Stimulated activated CD8-positive, alpha-beta memory T cell treated with anti-CD3 and anti-CD28 coated beads, Interleukin-15, amount 100 ng/mL, for 1 hour (primary cell): ENCODE measurements at regions not wholly inside any gene's neighbourhood (a gene's known extent, or its start where the extent isn't known, plus 50 kb on each side); places are given as distances from the start of the nearest gene placed in this dataset.
"Not testable (repeated sequence)": the region's sequence is repeated elsewhere in the genome, so short reads cannot be mapped to it uniquely, and the experiment has no call there.

Experiments
- DNase-seq: peaks from one replicate; pipeline ENCODE4 v3.0.0-alpha.2; 2020; ENCODE audit warnings: low read depth

GRCh38 chr16:29130131-29130711 lies 145.4 kb downstream of the LAT start:
- DNase-seq: not testable (repeated sequence)

GRCh38 chr16:29129458-29130038 lies 144.7 kb downstream of the LAT start:
- not testable (repeated sequence) for DNase-seq

GRCh38 chr16:29128732-29129457 lies 144.0 kb downstream of the LAT start:
- not testable (repeated sequence) for DNase-seq

- not testable (repeated sequence) for DNase-seq
These were observed 143.1 kb downstream of the LAT start for GRCh38 chr16:29127806-29128420.

- no peak for DNase-seq
These were observed 141.8 kb downstream of the LAT start for GRCh38 chr16:29126616-29127015.

- no peak for DNase-seq
These were observed 141.2 kb downstream of the LAT start for GRCh38 chr16:29126057-29126494.

- no peak for DNase-seq
These were observed 140.0 kb downstream of the LAT start for GRCh38 chr16:29124828-29125227.

- not testable (repeated sequence) for DNase-seq
These were observed 139.3 kb downstream of the LAT start for GRCh38 chr16:29124162-29124561.

GRCh38 chr16:29120680-29121079 lies 135.8 kb downstream of the LAT start:
- DNase-seq: not testable (repeated sequence)

- not testable (repeated sequence) for DNase-seq
These were observed 133.6 kb downstream of the LAT start for GRCh38 chr16:29118301-29118957.

- no peak for DNase-seq
These were observed 132.8 kb downstream of the LAT start for GRCh38 chr16:29117631-29118030.

- DNase-seq: no peak
These were observed 132.1 kb downstream of the LAT start for GRCh38 chr16:29116980-29117379.

GRCh38 chr16:29116207-29116606 lies 131.4 kb downstream of the LAT start:
- DNase-seq: not testable (repeated sequence)

- not testable (repeated sequence) for DNase-seq
These were observed 130.9 kb downstream of the LAT start for GRCh38 chr16:29115802-29116141.

- not testable (repeated sequence) for DNase-seq
These were observed 130.3 kb downstream of the LAT start for GRCh38 chr16:29114989-29115801.

GRCh38 chr16:29114574-29114973 lies 129.7 kb downstream of the LAT start:
- no peak for DNase-seq

- not testable (repeated sequence) for DNase-seq
These were observed 128.6 kb downstream of the LAT start for GRCh38 chr16:29113446-29113845.

- no peak for DNase-seq
These were observed 128.0 kb downstream of the LAT start for GRCh38 chr16:29112755-29113347.

- not testable (repeated sequence) for DNase-seq
These were observed 127.2 kb downstream of the LAT start for GRCh38 chr16:29111901-29112680.

- no peak for DNase-seq
These were observed 126.6 kb downstream of the LAT start for GRCh38 chr16:29111421-29111820.
